ENCODE measurements at regions not wholly inside any gene's neighbourhood (a gene's known extent, or its start where the extent isn't known, plus 50 kb on each side); places are given as distances from the start of the nearest gene placed in this dataset.
"Not testable (repeated sequence)": the region's sequence is repeated elsewhere in the genome, so short reads cannot be mapped to it uniquely, and the experiment has no call there.

- H3K4me1 ChIP-seq: no peaks in the 10 kb centered on the region
- H3K36me3 ChIP-seq: no peaks in the 10 kb centered on the region
- DNase-seq (no peak), ATAC-seq (no peak)
- H3K4me3 ChIP-seq: no peak overlapping the region
- H3K9me3 ChIP-seq: no peaks in the 10 kb centered on the region
- intact Hi-C loops (cut with DNase I; ENCODE audit: low total_unique reads) (no loop called here), in situ Hi-C loops (cut with MboI; ENCODE audit: low sequenced_read_pairs in 4 of 4) (loop anchor here in 1 of 4 donors (25.0 kb wide), 1 partner anchor 1027 kb away; no protein-coding TSS in a partner anchor)
- H3K27me3 ChIP-seq: no peaks in the 10 kb centered on the region
- no peak overlapping the region for H3K27ac ChIP-seq
- no peak for TF ChIP-seq CTCF (IDR thresholded peaks at IDR 0.05 in 4 of 5, conservative IDR thresholded peaks at IDR 0.05 in 1 of 5)
- no peak for TF ChIP-seq POLR2A (IDR thresholded peaks at IDR 0.05)
Measured at GRCh38 chr10:23535381-23535780, 96.5 kb downstream of the OTUD1 start.

DNA sequence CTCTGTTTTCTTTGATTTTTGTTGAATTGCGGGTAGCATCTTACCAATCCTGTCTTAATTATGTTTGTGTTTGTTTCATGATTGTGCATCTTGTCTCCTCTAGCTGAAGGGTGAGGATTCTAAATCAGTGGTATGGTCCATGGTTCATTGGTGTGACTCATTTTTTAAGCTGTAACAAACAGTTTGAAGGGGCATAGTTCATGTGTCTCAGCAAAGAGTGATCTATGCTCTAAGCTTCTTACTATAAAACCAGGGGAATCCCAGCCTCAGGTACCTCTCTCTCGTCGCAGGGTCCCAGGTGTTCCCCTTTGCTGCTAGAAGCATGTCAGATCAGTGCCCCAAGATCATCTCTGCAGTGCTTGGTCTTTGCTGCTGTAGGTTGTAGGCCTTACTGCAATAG lies 100.1 kb downstream of the OTUD1 start:
- in situ Hi-C loops (cut with MboI; ENCODE audit: low sequenced_read_pairs in 4 of 4) (loop anchor here in 1 of 4 donors (25.0 kb wide), 1 partner anchor 1023 kb away; no protein-coding TSS in a partner anchor), intact Hi-C loops (cut with DNase I; ENCODE audit: low total_unique reads) (no loop called here)
- TF ChIP-seq POLR2A (IDR thresholded peaks at IDR 0.05) (no peak), CTCF (IDR thresholded peaks at IDR 0.05 in 4 of 5, conservative IDR thresholded peaks at IDR 0.05 in 1 of 5) (no peak)
- no peaks in the 10 kb centered on the region for H3K36me3 ChIP-seq
- H3K4me1 ChIP-seq: no peaks in the 10 kb centered on the region
- no peaks in the 10 kb centered on the region for H3K27me3 ChIP-seq
- no peaks in the 10 kb centered on the region for H3K9me3 ChIP-seq
- H3K4me3 ChIP-seq: no peak overlapping the region
- DNase-seq (no peak), ATAC-seq (no peak)
- no peak overlapping the region for H3K27ac ChIP-seq

DNA sequence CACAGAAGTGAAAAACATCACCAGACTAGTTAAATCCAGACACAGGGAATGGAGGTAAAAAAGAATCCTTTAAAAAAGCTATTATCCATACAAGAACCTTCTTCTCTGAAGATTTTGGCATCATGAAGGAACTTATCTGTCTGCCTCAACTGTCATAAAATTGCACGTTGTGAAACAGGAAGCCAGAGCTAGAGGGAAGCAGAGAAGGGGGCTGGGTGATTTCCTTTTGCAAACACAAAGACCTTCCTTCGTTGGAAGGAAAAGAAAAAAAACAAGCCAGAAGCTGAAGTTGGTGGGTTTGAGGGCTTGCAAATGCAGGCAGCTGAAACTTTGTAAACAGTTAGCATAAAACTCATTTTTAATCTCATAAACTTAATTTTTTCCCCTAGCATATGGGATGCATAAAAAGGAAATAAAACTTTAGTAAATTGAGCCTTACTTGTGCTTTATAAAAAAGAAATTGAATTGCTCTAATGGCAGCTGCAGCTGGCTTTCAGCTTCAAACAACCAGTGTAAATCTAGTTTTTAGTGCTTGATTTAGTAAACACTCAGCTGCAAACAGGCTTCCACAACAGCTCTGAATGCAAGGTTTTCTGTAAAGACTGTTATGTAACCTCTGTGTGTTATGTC lies 101.6 kb downstream of the OTUD1 start:
- DNase-seq (no peak), ATAC-seq (no peak)
- intact Hi-C loops (cut with DNase I; ENCODE audit: low total_unique reads) (no loop called here), in situ Hi-C loops (cut with MboI; ENCODE audit: low sequenced_read_pairs in 4 of 4) (loop anchor here in 1 of 4 donors (25.0 kb wide), 1 partner anchor 1022 kb away; no protein-coding TSS in a partner anchor)
- no peak for TF ChIP-seq POLR2A (IDR thresholded peaks at IDR 0.05)
- no peak for TF ChIP-seq CTCF (IDR thresholded peaks at IDR 0.05 in 4 of 5, conservative IDR thresholded peaks at IDR 0.05 in 1 of 5)
- H3K4me1 ChIP-seq: no peaks in the 10 kb centered on the region
- H3K4me3 ChIP-seq: no peak overlapping the region
- no peak overlapping the region for H3K27ac ChIP-seq
- H3K9me3 ChIP-seq: no peaks in the 10 kb centered on the region
- no peaks in the 10 kb centered on the region for H3K27me3 ChIP-seq
- H3K36me3 ChIP-seq: no peaks in the 10 kb centered on the region

DNA sequence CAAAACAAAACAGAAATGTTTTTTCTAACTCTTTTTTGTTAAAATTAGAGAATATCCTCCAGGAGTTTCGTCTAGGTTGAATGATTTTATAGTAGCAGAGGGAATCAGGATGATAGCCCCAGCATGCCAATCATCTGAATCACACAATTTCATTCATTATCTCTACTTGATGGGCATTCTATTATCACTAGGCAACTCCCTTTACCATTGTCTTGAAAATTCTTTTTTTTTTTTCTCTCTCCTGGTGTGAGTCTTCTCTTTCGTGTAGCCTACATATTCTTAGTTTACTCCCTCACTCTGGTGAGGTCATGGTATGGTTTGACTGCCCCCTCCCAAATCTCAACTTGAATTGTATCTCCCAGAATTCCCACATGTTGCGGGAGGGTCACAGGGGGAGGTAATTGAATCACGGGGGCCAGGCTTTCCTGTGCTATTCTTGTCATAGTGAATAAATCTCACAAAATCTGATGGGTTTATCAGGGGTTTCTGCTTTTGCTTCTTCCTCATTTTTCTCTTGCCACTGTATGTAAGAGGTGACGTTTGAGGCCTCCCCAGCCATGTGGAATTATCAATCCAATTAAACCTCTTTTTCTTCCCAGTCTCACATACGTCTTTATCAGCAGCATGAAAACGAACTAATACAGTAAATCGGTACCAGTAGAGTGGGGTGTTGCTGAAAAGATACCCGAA lies 105.0 kb downstream of the OTUD1 start:
- Histone ChIP-seq H3K9me3 (no peaks in the 10 kb centered on the region), H3K36me3 (no peaks in the 10 kb centered on the region), H3K27me3 (no peaks in the 10 kb centered on the region), H3K4me1 (no peaks in the 10 kb centered on the region), H3K27ac (no peak overlapping the region), H3K4me3 (no peak overlapping the region)
- DNase-seq (no peak), ATAC-seq (no peak)
- in situ Hi-C loops (cut with MboI; ENCODE audit: low sequenced_read_pairs in 4 of 4) (loop anchor here in 1 of 4 donors (25.0 kb wide), 1 partner anchor 1018 kb away; no protein-coding TSS in a partner anchor), intact Hi-C loops (cut with DNase I; ENCODE audit: low total_unique reads) (no loop called here)
- TF ChIP-seq CTCF (IDR thresholded peaks at IDR 0.05 in 4 of 5, conservative IDR thresholded peaks at IDR 0.05 in 1 of 5): no peak

DNA sequence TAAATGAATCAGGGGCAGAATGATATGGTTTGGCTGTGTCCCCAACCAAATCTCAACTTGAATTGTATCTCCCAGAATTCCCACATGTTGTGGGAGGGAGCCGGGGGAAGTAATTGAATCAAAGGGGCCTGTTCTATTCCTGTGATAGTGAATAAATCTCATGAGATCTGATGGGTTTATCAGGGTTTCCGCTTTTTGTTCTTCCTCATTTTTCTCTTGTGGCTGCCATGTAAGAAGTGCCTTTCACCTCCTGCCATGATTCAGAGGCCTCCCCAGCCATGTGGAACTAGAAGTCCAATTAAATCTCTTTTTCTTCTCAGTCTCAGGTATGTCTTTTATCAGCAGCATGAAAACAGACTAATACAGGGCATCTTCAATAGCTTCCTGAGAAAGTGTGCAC lies 107.0 kb downstream of the OTUD1 start:
- DNase-seq; H3K9me3 ChIP-seq; H3K4me1 ChIP-seq; ATAC-seq; H3K27ac ChIP-seq; H3K27me3 ChIP-seq; intact Hi-C loops (cut with DNase I; ENCODE audit: low total_unique reads); H3K36me3 ChIP-seq; H3K4me3 ChIP-seq: not testable (repeated sequence)
- in situ Hi-C loops (cut with MboI; ENCODE audit: low sequenced_read_pairs in 4 of 4): loop anchor here in 1 of 4 donors (25.0 kb wide), 1 partner anchor 1016 kb away; no protein-coding TSS in a partner anchor

Measured in gastrocnemius medialis (tissue), 4 donors.